ENCODE measurements at regions not wholly inside any gene's neighbourhood (a gene's known extent, or its start where the extent isn't known, plus 50 kb on each side); places are given as distances from the start of the nearest gene placed in this dataset.
"Not testable (repeated sequence)": the region's sequence is repeated elsewhere in the genome, so short reads cannot be mapped to it uniquely, and the experiment has no call there.

DNA sequence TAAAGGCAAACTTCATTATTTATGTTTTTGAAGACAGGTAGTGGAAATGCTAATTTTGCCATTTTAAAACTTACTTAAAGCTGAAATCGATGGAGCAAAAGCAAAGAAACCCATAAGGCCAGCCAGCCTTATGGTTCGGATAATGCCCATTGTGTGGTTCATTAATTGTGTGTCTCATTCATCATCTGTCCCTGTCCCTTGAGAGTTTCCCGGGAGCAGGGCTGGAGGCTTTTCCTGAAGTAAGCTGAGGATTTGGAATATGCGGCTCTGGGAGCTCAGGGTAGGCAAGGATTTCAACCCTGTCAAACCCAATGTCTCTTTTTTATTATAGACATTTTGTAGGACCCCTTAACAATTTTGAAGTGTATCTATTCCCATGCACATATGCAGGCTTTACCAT lies 790.0 kb upstream of the KIRREL3 start:
- H3K4me3 Mint-ChIP-seq = no peak overlapping the region
- no peaks in the 10 kb centered on the region for H3K27me3 Mint-ChIP-seq
- no peaks in the 10 kb centered on the region for H3K4me1 Mint-ChIP-seq
- DNase-seq (ENCODE audit: low spot score in 2 of 2) (no peak), ATAC-seq (ENCODE audit: low read depth) (no peak)
- no peaks in the 10 kb centered on the region for H3K9me3 Mint-ChIP-seq
- no peak overlapping the region for H3K27ac Mint-ChIP-seq
- no peaks in the 10 kb centered on the region for H3K36me3 Mint-ChIP-seq

DNA sequence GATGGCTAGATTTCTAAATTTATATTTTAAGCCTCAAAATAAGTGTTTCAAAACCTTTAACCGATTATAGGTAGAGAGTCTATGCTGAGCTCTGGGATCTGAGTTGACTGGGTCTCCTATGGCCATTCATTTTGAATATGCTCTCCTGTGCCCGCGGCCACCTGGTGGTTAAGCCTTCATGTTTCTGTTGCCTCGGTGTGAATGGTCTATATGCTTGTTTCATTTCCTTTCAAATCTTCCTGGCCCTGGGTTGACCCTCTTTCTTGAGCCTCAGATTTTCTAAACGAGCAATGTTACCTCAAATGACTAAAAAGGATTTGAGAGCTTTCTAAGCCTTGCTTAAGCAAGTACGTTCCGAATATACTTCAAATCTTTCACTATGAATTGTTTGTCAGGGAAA lies 789.4 kb upstream of the KIRREL3 start:
- Mint-ChIP-seq H3K4me3 (no peak overlapping the region), H3K9me3 (no peaks in the 10 kb centered on the region), H3K4me1 (no peaks in the 10 kb centered on the region), H3K27ac (no peak overlapping the region), H3K36me3 (no peaks in the 10 kb centered on the region), H3K27me3 (no peaks in the 10 kb centered on the region)
- DNase-seq (ENCODE audit: low spot score in 2 of 2) (no peak), ATAC-seq (ENCODE audit: low read depth) (no peak)

DNA sequence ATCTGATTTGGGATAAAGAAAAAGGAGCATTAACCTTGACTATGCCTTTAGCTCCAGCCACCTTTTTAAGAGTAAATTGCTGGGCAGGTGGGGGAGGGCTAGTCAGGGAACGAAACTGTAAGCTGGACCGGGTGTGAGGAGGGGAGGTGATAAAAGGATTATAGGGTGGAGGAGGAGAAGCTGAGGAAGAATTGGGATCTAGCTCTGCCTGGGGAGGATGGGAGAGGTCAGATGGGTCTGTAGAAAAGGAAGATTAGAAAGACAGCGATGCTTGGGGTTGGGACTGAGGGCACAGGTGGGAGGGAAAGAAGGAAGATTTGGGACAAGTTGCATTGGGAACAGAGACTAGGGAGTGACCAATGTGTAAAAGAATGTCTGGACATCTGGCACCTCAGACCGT lies 772.4 kb upstream of the KIRREL3 start:
- not testable (repeated sequence) for H3K27ac Mint-ChIP-seq; ATAC-seq (ENCODE audit: low read depth); H3K36me3 Mint-ChIP-seq; H3K27me3 Mint-ChIP-seq; DNase-seq (ENCODE audit: low spot score in 2 of 2); H3K4me3 Mint-ChIP-seq; H3K4me1 Mint-ChIP-seq; H3K9me3 Mint-ChIP-seq

DNA sequence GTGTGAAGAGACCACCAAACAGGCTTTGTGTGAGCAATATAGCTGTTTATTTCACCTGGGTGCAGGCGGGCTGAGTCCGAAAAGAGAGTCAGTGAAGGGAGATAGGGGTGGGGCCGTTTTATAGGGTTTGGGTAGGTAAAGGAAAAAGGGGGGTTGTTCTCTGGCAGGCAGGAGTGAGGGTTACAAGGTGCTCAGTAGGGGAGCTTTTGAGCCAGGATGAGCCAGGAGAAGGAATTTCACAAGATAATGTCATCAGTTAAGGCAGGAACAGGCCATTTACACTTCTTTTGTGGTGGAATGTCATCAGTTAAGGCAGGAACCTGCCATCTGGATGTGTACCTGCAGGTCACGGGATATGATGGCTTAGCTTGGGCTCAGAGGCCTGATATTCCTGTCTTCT lies 768.4 kb upstream of the KIRREL3 start:
- H3K4me1 Mint-ChIP-seq; H3K36me3 Mint-ChIP-seq; H3K9me3 Mint-ChIP-seq; H3K27me3 Mint-ChIP-seq; H3K4me3 Mint-ChIP-seq; DNase-seq (ENCODE audit: low spot score in 2 of 2); H3K27ac Mint-ChIP-seq; ATAC-seq (ENCODE audit: low read depth): not testable (repeated sequence)

DNA sequence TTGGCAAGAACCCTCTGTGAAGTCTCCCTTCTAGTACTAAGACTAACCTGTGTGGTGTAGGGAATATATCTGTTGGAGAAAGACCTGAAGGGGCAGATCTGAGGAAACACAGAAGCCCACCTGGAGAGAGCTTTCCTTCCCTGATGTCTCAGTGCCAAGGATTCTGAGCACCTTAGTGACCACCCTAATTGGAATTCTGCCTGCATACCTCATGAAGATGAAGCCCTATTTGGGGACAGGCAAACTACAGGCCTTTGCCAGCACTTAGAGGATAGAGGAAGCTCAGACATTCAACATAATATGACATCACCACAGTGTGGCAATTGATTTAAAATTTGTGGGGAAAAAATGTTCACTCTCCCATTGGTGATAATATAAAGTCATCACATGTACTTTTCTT lies 766.2 kb upstream of the KIRREL3 start:
- H3K36me3 Mint-ChIP-seq = no peaks in the 10 kb centered on the region
- no peak for ATAC-seq (ENCODE audit: low read depth)
- H3K27ac Mint-ChIP-seq = no peak overlapping the region
- no peak overlapping the region for H3K4me3 Mint-ChIP-seq
- H3K4me1 Mint-ChIP-seq = no peaks in the 10 kb centered on the region
- no peaks in the 10 kb centered on the region for H3K27me3 Mint-ChIP-seq
- no peaks in the 10 kb centered on the region for H3K9me3 Mint-ChIP-seq
- no peak for DNase-seq (ENCODE audit: low spot score in 2 of 2)

DNA sequence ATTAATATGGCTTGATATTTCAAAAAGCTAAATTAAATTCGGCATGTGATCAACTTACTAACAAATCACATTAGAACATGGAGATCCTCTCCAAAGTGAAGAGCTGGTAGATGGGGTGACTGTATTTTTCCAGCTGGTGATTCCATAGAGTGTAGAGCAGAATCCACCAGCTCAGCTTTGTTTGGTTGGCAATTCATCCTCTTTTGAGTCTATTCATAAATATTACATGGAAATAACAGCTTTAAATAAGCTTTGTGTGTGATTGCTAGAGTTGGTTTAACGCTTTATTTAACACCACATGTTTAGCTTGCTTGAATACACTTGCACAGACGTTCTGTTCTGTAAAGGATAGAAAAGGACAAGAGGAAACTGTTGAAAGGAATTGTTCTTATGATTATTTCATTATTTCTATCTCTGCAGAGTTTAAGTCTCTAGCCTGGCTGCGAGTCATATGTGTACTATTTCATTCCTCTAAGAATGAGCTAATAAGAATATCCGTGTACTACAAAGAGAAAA lies 738.3 kb upstream of the KIRREL3 start:
- ATAC-seq (ENCODE audit: low read depth) = no peak
- no peaks in the 10 kb centered on the region for H3K27me3 Mint-ChIP-seq

DNA sequence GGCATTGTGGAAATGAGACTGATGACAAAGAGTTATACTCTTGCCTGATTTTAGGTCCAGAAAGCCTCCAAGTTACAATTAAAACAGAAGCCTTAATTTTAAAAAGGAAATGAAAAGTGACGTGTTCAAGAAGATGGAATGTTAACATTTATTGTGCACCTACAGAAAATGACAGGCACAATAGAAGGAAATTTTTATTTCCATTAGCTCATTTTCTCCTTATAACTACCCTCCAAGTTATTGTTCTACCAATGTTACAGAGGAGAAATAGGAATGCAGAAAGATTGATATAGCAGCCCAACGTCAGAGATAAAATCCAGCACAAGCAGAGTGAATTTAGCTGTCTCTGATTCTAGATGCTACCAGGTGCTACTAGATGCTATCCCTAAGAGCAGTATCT lies 736.9 kb upstream of the KIRREL3 start:
- Mint-ChIP-seq H3K36me3 (no peaks in the 10 kb centered on the region), H3K4me3 (no peak overlapping the region), H3K4me1 (no peaks in the 10 kb centered on the region), H3K27me3 (no peaks in the 10 kb centered on the region), H3K27ac (no peak overlapping the region), H3K9me3 (peaks cover 1% of the 10 kb centered on the region)
- DNase-seq (ENCODE audit: low spot score in 2 of 2) (no peak), ATAC-seq (ENCODE audit: low read depth) (no peak)

More for the DNA sequence above, 738.3 kb upstream of the KIRREL3 start:
- H3K9me3 Mint-ChIP-seq = peaks cover 1% of the 10 kb centered on the region
- H3K4me3 Mint-ChIP-seq = no peak overlapping the region
- no peak overlapping the region for H3K27ac Mint-ChIP-seq
- H3K36me3 Mint-ChIP-seq = no peaks in the 10 kb centered on the region
- H3K4me1 Mint-ChIP-seq = no peaks in the 10 kb centered on the region
- DNase-seq (ENCODE audit: low spot score in 2 of 2) = no peak

DNA sequence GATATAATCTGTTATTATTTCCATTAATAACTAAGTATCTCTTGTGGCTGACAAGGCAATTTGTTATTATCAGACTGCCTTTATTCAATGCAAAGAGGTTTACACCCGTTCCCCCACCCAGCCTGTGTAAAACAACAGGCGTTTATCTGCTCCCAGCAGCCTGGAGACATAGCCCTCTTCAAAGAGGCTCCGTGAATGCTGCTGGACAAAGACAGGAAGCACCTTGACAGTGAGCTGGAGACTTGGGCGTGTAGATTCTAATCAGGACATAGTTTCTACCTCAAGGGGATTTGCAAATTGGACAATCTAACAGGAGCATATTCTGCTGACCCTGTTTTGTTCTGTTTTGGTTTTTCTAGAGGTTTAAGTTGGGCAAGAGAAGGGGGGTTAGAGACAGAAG lies 733.0 kb upstream of the KIRREL3 start:
- no peaks in the 10 kb centered on the region for H3K9me3 Mint-ChIP-seq
- no peak overlapping the region for H3K4me3 Mint-ChIP-seq
- H3K27ac Mint-ChIP-seq = no peak overlapping the region
- no peaks in the 10 kb centered on the region for H3K36me3 Mint-ChIP-seq
- no peak for DNase-seq (ENCODE audit: low spot score in 2 of 2)
- no peaks in the 10 kb centered on the region for H3K27me3 Mint-ChIP-seq
- H3K4me1 Mint-ChIP-seq = no peaks in the 10 kb centered on the region
- no peak for ATAC-seq (ENCODE audit: low read depth)

DNA sequence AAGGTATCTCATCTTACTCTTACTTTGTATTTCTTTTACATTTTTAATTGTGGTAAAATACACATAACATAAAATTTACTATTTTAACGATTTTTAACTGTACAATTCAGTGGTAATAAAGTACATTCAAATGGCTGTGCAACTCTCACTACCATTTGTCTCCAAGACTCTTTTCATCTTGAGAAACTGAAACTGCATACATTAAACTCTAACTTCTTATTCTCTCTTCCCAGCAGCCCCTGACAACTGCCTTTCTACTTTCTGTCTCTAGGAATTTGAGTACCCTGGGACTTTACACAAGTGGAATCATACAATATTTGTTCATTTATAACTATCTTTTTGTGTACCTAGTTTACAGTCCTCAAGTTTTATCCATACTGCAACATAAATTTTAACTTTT lies 725.8 kb upstream of the KIRREL3 start:
- DNase-seq (ENCODE audit: low spot score in 2 of 2) (no peak), ATAC-seq (ENCODE audit: low read depth) (no peak)
- Mint-ChIP-seq H3K4me1 (no peaks in the 10 kb centered on the region), H3K27ac (no peak overlapping the region), H3K9me3 (peaks cover 2% of the 10 kb centered on the region), H3K27me3 (no peaks in the 10 kb centered on the region), H3K36me3 (no peaks in the 10 kb centered on the region), H3K4me3 (no peak overlapping the region)

DNA sequence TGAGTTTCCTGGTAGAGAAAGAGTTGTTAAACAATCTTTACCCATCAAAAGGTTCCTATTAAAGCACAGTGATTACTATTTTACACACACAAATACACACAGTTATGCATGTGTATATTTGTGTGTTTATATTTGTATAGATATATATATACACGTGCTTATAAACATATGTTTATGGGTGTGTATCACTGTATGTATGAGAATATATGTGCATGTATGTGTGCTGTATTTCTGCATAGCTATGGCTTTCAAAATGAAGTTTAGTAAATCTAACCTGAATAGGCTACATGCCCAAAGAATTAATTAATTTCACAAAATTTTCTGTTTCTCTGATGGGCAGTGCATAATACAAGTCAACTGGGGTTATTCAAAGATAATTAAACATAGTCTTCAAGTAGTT lies 723.1 kb upstream of the KIRREL3 start:
- Mint-ChIP-seq H3K27ac (no peak overlapping the region), H3K4me1 (no peaks in the 10 kb centered on the region), H3K4me3 (no peak overlapping the region), H3K36me3 (no peaks in the 10 kb centered on the region), H3K27me3 (no peaks in the 10 kb centered on the region), H3K9me3 (peaks cover 4% of the 10 kb centered on the region)
- DNase-seq (ENCODE audit: low spot score in 2 of 2) (no peak), ATAC-seq (ENCODE audit: low read depth) (no peak)

DNA sequence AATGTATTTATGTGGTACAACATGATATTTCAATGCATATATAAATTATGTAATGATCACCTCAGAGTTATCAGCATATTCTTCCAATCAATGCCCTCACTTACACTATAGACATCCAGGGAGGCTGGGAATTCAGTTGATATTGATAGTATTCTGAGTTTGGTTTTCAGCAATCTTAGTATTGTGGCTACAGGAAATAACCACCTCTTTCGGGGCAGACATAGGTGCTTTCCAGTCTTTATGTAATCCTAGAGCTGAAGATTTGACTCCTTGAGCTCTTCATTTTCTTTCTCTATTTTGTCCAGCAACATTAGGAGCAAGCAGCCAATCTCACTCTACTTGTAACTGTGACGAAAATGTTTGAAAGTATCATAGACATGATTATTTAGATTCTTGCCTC lies 712.7 kb upstream of the KIRREL3 start:
- ATAC-seq (ENCODE audit: low read depth) = no peak

DNA sequence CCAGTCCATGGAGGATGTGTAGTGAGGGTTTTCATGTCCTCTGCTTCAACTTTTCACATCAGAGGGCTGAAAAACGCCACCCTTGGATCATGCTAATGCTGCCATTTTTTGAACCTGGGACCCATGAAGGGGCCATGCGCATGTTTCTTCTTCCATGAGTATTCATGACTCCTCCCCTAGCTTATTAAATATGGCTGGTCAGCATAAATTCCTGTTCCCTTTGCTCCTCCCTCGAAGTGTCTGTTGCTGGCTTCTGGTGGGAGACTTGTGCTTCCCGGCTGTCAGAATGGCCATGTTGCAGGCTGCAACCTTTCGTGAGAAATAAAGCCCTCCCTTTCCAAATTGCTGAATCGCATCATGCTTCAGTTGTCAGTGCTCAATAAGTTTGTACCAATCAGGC lies 711.2 kb upstream of the KIRREL3 start:
- Mint-ChIP-seq H3K27me3 (peaks cover 4% of the 10 kb centered on the region), H3K9me3 (no peaks in the 10 kb centered on the region), H3K4me1 (no peaks in the 10 kb centered on the region), H3K4me3 (no peak overlapping the region), H3K36me3 (no peaks in the 10 kb centered on the region), H3K27ac (no peak overlapping the region)
- ATAC-seq (ENCODE audit: low read depth) (no peak), DNase-seq (ENCODE audit: low spot score in 2 of 2) (no peak)

More for the DNA sequence above, 712.7 kb upstream of the KIRREL3 start:
- Mint-ChIP-seq H3K27me3 (peaks cover 4% of the 10 kb centered on the region), H3K36me3 (no peaks in the 10 kb centered on the region), H3K27ac (no peak overlapping the region), H3K4me1 (no peaks in the 10 kb centered on the region), H3K9me3 (no peaks in the 10 kb centered on the region), H3K4me3 (no peak overlapping the region)
- no peak for DNase-seq (ENCODE audit: low spot score in 2 of 2)

DNA sequence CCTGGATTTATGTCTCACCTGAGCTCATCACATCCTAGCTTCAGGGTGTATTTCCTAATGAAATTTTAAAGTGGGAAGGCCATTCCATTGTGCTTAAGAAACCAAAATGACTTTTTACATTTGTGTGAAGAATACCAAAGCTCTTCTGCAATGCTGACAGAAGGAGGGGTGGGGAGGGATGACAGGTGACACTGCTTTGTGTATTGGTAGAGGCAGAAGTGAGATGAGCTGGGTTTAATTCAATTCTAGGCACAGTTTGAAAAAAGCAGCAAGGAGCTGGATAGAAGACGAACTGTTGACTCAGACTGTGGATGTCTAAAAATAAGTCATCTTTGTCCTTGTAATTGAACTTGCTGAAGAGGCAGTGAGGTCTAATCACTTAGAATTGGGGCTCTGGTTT lies 710.3 kb upstream of the KIRREL3 start:
- DNase-seq (ENCODE audit: low spot score in 2 of 2) (no peak), ATAC-seq (ENCODE audit: low read depth) (no peak)
- H3K27ac Mint-ChIP-seq = no peak overlapping the region
- no peaks in the 10 kb centered on the region for H3K9me3 Mint-ChIP-seq
- H3K4me1 Mint-ChIP-seq = no peaks in the 10 kb centered on the region
- H3K36me3 Mint-ChIP-seq = no peaks in the 10 kb centered on the region
- peaks cover 3% of the 10 kb centered on the region for H3K27me3 Mint-ChIP-seq
- no peak overlapping the region for H3K4me3 Mint-ChIP-seq

DNA sequence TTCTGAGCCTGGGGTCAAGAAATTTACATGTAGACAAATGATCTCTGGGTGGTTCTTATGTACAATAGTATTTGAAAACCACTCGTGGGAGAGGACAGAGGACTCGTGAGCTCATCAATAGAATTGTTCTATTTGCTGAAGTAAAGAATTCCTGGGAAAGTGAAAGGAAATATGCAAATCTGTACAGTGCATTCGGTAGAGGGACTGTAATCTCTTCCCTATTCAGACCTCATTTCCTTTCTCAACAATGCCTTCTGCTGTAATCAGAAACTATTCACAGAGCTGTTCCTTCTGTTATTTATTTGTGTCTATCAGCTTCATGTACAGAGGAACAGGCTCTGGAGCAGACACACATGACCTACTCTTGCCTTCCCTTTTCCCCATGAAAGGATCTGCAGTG lies 709.4 kb upstream of the KIRREL3 start:
- H3K4me1 Mint-ChIP-seq = no peaks in the 10 kb centered on the region
- H3K36me3 Mint-ChIP-seq = no peaks in the 10 kb centered on the region
- H3K4me3 Mint-ChIP-seq = no peak overlapping the region
- DNase-seq (ENCODE audit: low spot score in 2 of 2) (no peak), ATAC-seq (ENCODE audit: low read depth) (no peak)
- no peaks in the 10 kb centered on the region for H3K9me3 Mint-ChIP-seq
- H3K27ac Mint-ChIP-seq = no peak overlapping the region
- peaks cover 3% of the 10 kb centered on the region for H3K27me3 Mint-ChIP-seq

DNA sequence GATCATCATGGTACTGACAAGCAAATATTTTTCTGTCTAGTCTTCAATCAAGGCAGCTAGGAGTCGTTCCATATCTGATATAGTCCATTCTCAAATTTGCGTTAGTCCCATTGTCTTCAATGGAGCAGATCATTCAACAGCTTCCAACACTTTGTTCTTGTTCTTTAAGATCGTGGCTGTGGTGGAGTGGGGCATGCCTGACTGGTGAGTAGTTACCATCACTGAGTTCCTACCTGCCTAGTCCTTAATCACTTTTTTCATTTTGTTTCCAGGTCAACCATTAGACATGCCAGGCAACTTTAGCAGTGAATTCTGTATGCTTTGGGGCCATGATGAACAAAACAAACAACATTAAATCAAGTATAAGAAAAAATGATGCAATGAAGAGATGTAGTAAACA lies 693.1 kb upstream of the KIRREL3 start:
- H3K27me3 Mint-ChIP-seq = no peaks in the 10 kb centered on the region
- H3K4me1 Mint-ChIP-seq = no peaks in the 10 kb centered on the region
- H3K9me3 Mint-ChIP-seq = peaks cover 16% of the 10 kb centered on the region
- no peak overlapping the region for H3K27ac Mint-ChIP-seq
- ATAC-seq (ENCODE audit: low read depth) = no peak
- no peak overlapping the region for H3K4me3 Mint-ChIP-seq
- DNase-seq (ENCODE audit: low spot score in 2 of 2) = no peak
- H3K36me3 Mint-ChIP-seq = no peaks in the 10 kb centered on the region

DNA sequence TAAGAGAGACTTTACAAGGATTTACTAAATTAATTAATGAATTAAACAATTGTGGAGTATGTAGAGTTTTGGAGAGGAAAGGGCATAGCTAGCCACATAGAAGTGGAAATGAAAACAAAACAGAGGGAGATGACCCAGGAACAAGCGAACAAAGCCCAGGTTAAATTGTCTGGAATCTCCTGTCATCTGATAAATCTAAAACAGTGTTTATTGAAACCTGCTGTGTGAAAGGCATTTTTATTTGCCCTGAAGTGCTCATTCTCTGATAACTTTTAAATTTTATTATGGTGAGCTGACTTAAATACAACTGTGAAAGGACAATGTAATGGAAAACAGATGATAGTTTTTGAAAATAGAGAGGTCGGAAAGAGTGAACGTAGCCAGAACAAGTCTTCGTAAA lies 682.8 kb upstream of the KIRREL3 start:
- H3K9me3 Mint-ChIP-seq = peaks cover 2% of the 10 kb centered on the region
- no peaks in the 10 kb centered on the region for H3K36me3 Mint-ChIP-seq
- no peaks in the 10 kb centered on the region for H3K27me3 Mint-ChIP-seq
- H3K27ac Mint-ChIP-seq = no peak overlapping the region
- DNase-seq (ENCODE audit: low spot score in 2 of 2) = no peak
- no peaks in the 10 kb centered on the region for H3K4me1 Mint-ChIP-seq
- H3K4me3 Mint-ChIP-seq = no peak overlapping the region
- ATAC-seq (ENCODE audit: low read depth) = no peak
